Neural cell (in vitro differentiated cells): ENCODE measurements at regions not wholly inside any gene's neighbourhood (a gene's known extent, or its start where the extent isn't known, plus 50 kb on each side); places are given as distances from the start of the nearest gene placed in this dataset.
"Not testable (repeated sequence)": the region's sequence is repeated elsewhere in the genome, so short reads cannot be mapped to it uniquely, and the experiment has no call there.

Source experiments
- H2AFZ ChIP-seq: fragments of 200-600, 300-800 bp; sonication (generic), shearing (Covaris generic); 2 replicates; pipeline ENCODE4 v1.6.0; 2014; ENCODE audit warnings: low read depth, mild to moderate bottlenecking, antibody characterized with exemption, low read length, moderate library complexity
- H3F3A ChIP-seq: fragments of 200-600 bp; shearing (Covaris generic); 2 replicates; pipeline ENCODE4 v1.6.1; 2016; ENCODE audit warnings: mild to moderate bottlenecking, moderate library complexity, mixed read lengths, antibody characterized with exemption, low read length; ENCODE audit not compliant: insufficient read depth, poor library complexity, severe bottlenecking
- H3K27ac ChIP-seq: fragments of 200-600, 300-800 bp; sonication (generic), shearing (Covaris generic); 2 replicates; pipeline ENCODE4 v1.5.1; 2014; ENCODE audit warnings: mild to moderate bottlenecking, low read length, moderate library complexity
- H3K27me3 ChIP-seq: fragments of 300-800, 200-600 bp; sonication (generic), shearing (Covaris generic); 2 replicates; pipeline ENCODE4 v1.6.0; 2014; ENCODE audit warnings: mild to moderate bottlenecking, low read depth, low read length, moderate library complexity; ENCODE audit not compliant: insufficient read depth
- H3K36me3 ChIP-seq: fragments of 300-800, 200-600 bp; sonication (generic), shearing (Covaris generic); 2 replicates; pipeline ENCODE4 v1.5.1; 2014; ENCODE audit warnings: mild to moderate bottlenecking, antibody characterized with exemption, low read length, moderate library complexity; ENCODE audit not compliant: insufficient read depth
- H3K4me2 ChIP-seq: fragments of 300-800, 200-600 bp; sonication (generic), shearing (Covaris generic); 2 replicates; pipeline ENCODE4 v1.6.0; 2014; ENCODE audit warnings: mild to moderate bottlenecking, low read length
- H3K4me3 ChIP-seq: fragments of 300-800, 200-600 bp; sonication (generic), shearing (Covaris generic); 2 replicates; pipeline ENCODE4 v1.5.1; 2014; ENCODE audit warnings: mild to moderate bottlenecking, low read length, moderate library complexity
- H3K79me2 ChIP-seq: fragments of 200-600 bp; shearing (Covaris generic); replicated peaks from 2 replicates; pipeline ENCODE4 v1.6.0; 2014; ENCODE audit warnings: mild to moderate bottlenecking, low read length, moderate library complexity; ENCODE audit not compliant: insufficient read depth
- H3K9ac ChIP-seq: fragments of 300-800, 200-600 bp; sonication (generic), shearing (Covaris generic); 2 replicates; pipeline ENCODE4 v1.6.1; 2016; ENCODE audit warnings: mild to moderate bottlenecking, low read length, mixed read lengths
- H3K9me2 ChIP-seq: fragments of 200-600 bp; shearing (Covaris generic); 2 replicates; pipeline ENCODE4 v1.6.1; 2016; ENCODE audit warnings: mild to moderate bottlenecking, low read length, mixed read lengths; ENCODE audit not compliant: insufficient read depth
- H3K9me3 ChIP-seq: fragments of 200-600, 300-800 bp; sonication (generic), shearing (Covaris generic); 2 replicates; pipeline ENCODE4 v1.6.1; 2016; ENCODE audit warnings: mild to moderate bottlenecking, mixed run types, low read length, moderate library complexity, mixed read lengths
- H4K20me1 ChIP-seq: fragments of 200-600 bp; shearing (Covaris generic); 2 replicates; pipeline ENCODE4 v1.6.1; 2016; ENCODE audit warnings: mild to moderate bottlenecking, mixed run types; ENCODE audit not compliant: insufficient read depth
- CTCF ChIP-seq: fragments of 450-650 bp; IDR thresholded peaks from 2 replicates; pipeline ENCODE4 v1.5.1; 2014; ENCODE audit warnings: antibody characterized with exemption, mild to moderate bottlenecking, moderate library complexity; ENCODE audit not compliant: poor library complexity, severe bottlenecking
- EP300 ChIP-seq: fragments of 450-650 bp; conservative IDR thresholded peaks from 2 replicates; pipeline ENCODE4 v1.6.1; 2014; ENCODE audit warnings: antibody characterized with exemption, mild to moderate bottlenecking, moderate library complexity; ENCODE audit not compliant: poor library complexity, severe bottlenecking
- EZH2 ChIP-seq: fragments of 200-600, 300-800 bp; shearing (Covaris generic), sonication (generic); IDR thresholded peaks from 2 replicates; pipeline ENCODE4 v1.6.1; 2014; ENCODE audit warnings: antibody characterized with exemption, low read length, borderline replicate concordance, mild to moderate bottlenecking; ENCODE audit not compliant: insufficient read depth, poor library complexity, severe bottlenecking
- MXI1 ChIP-seq: fragments of 450-650 bp; conservative IDR thresholded peaks from 2 replicates; pipeline ENCODE4 v1.6.1; 2014; ENCODE audit warnings: antibody characterized with exemption, mild to moderate bottlenecking; ENCODE audit not compliant: poor library complexity, severe bottlenecking
- POLR2AphosphoS5 ChIP-seq: IDR thresholded peaks from 2 replicates; pipeline ENCODE4 v1.6.1; 2012
- RAD21 ChIP-seq: fragments of 450-650 bp; conservative IDR thresholded peaks from 2 replicates; pipeline ENCODE4 v1.6.1; 2014; ENCODE audit warnings: antibody characterized with exemption, mild to moderate bottlenecking, moderate library complexity
- REST ChIP-seq: IDR thresholded peaks from 2 replicates; pipeline ENCODE4 v1.6.1; 2012; ENCODE audit warnings: borderline replicate concordance
- SMC3 ChIP-seq: fragments of 450-650 bp; conservative IDR thresholded peaks from 2 replicates; pipeline ENCODE4 v1.6.1; 2014; ENCODE audit warnings: antibody characterized with exemption, mild to moderate bottlenecking, moderate library complexity; ENCODE audit not compliant: poor library complexity
- TAF1 ChIP-seq: IDR thresholded peaks from 2 replicates; pipeline ENCODE4 v1.6.1; 2012; ENCODE audit warnings: low read depth

GRCh38 chr11:71169313-71169712 lies 83.1 kb downstream of the SHANK2 start:
- H3K79me2 ChIP-seq: no peaks in the 10 kb centered on the region
- no peaks in the 10 kb centered on the region for H3K36me3 ChIP-seq
- H2AFZ ChIP-seq: no peak overlapping the region
- no peaks in the 10 kb centered on the region for H3K9me3 ChIP-seq
- no peak overlapping the region for H3K4me2 ChIP-seq
- H3F3A ChIP-seq: no peaks in the 10 kb centered on the region
- no peak overlapping the region for H3K9ac ChIP-seq
- H4K20me1 ChIP-seq: no peaks in the 10 kb centered on the region
- H3K27me3 ChIP-seq: no peaks in the 10 kb centered on the region
- TF ChIP-seq TAF1: no peak
- no peak for TF ChIP-seq CTCF
- TF ChIP-seq POLR2AphosphoS5: no peak
- no peak for TF ChIP-seq REST
- TF ChIP-seq RAD21: no peak
- no peak for TF ChIP-seq SMC3
- TF ChIP-seq EZH2: no peak
- TF ChIP-seq EP300: no peak
- H3K4me3 ChIP-seq: no peak overlapping the region
- H3K9me2 ChIP-seq: no peaks in the 10 kb centered on the region
- H3K27ac ChIP-seq: no peak overlapping the region

- H3K4me3 ChIP-seq, H3K4me2 ChIP-seq, H3K9ac ChIP-seq, H2AFZ ChIP-seq, H3K36me3 ChIP-seq, H3K9me2 ChIP-seq, H3K9me3 ChIP-seq, H3K27ac ChIP-seq, H3F3A ChIP-seq, H3K79me2 ChIP-seq, H4K20me1 ChIP-seq, H3K27me3 ChIP-seq: not testable (repeated sequence)
Observed at GRCh38 chr11:71167814-71168213, 84.6 kb downstream of the SHANK2 start.

GRCh38 chr11:71165771-71166170 lies 86.6 kb downstream of the SHANK2 start:
- H3K27ac ChIP-seq: no peak overlapping the region
- no peaks in the 10 kb centered on the region for H3K27me3 ChIP-seq
- no peaks in the 10 kb centered on the region for H3F3A ChIP-seq
- H3K9ac ChIP-seq: no peak overlapping the region
- H3K4me3 ChIP-seq: no peak overlapping the region
- H3K36me3 ChIP-seq: no peaks in the 10 kb centered on the region
- H3K9me2 ChIP-seq: no peaks in the 10 kb centered on the region
- TF ChIP-seq POLR2AphosphoS5 (no peak), EP300 (no peak), RAD21 (no peak), TAF1 (no peak), SMC3 (no peak), CTCF (no peak), MXI1 (no peak), REST (no peak), EZH2 (no peak)
- H2AFZ ChIP-seq: no peak overlapping the region
- no peaks in the 10 kb centered on the region for H3K9me3 ChIP-seq
- no peaks in the 10 kb centered on the region for H4K20me1 ChIP-seq
- no peaks in the 10 kb centered on the region for H3K79me2 ChIP-seq
- H3K4me2 ChIP-seq: no peak overlapping the region
